HG02870 (cell line): ENCODE measurements at regions not wholly inside any gene's neighbourhood (a gene's known extent, or its start where the extent isn't known, plus 50 kb on each side); places are given as distances from the start of the nearest gene placed in this dataset.

Source experiments
- ATAC-seq: cut with Tn5 transposase; IDR thresholded peaks from one replicate; pipeline ENCODE4 v1.9.1; 2021; ENCODE audit warnings: mild to moderate bottlenecking, moderate library complexity; ENCODE audit not compliant: unreplicated experiment

GRCh38 chr3:111465081-111465670 is 76.8 kb upstream of the CD96 start:
- ATAC-seq, result no peak

DNA sequence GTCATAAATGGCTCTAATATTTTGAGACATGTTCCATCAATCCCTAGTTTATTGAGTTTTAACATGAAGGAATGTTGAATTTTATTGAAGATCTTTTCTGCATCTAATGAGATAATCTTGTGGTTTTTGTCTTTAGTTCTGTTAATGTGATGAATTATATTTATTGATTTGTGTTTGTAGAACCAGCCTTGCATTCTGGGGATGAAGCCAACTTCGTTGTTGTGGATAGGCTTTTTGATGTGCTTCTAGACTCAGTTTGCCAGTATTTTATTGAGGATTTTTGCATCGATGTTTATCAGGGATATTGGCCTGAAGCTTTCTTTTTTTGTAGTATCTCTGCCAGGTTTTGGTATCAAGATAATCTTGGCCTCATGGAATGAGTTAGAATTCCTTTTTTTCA is 72.0 kb upstream of the CD96 start:
- ATAC-seq, result no peak

GRCh38 chr3:111471831-111472230 is 70.2 kb upstream of the CD96 start:
- ATAC-seq, result no peak

- ATAC-seq, result no peak
Measured at GRCh38 chr3:111472556-111472955, 69.4 kb upstream of the CD96 start.

GRCh38 chr3:111473550-111473949 is 68.4 kb upstream of the CD96 start:
- no peak for ATAC-seq

DNA sequence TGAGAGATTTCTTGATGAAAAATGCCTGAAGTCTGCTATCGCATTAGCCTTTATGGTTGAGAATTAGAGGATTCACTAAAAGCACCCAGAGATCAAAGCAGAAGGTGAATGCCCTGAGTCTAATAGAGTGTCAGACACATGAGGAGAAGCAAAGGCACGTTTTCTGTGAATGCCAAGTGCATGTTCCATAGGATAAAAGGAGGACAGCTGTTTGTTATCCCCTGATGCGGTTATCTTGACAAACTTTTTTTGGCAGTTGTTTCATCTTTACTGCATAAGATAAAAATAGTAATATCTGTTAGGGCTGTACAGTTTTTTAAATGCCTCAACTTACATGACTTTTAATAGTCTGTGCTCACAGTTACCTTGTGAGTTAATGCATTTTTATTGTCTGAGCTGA is 65.3 kb upstream of the CD96 start:
- ATAC-seq, result no peak

DNA sequence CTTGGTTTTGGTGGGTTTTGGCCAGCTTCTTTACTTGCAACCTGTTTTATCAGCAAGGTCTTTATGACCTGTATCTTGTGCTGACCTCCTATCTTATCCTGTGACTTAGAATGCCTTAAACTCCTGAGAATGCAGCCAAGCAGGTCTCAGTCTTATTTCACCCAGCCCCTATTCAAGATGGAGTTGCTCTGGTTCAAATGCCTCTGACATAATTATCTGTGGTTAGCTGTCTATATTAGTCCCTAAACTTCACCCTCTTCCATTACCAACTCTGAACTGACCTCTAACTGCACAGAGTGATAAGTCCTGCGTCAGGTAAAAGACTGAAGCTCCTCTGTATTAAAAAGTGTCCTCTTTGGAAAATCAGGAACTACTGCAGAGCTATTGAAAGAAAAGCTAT is 61.9 kb upstream of the CD96 start:
- ATAC-seq, result no peak

- ATAC-seq, result no peak
Measured at GRCh38 chr3:111481551-111481950, 60.4 kb upstream of the CD96 start.

DNA sequence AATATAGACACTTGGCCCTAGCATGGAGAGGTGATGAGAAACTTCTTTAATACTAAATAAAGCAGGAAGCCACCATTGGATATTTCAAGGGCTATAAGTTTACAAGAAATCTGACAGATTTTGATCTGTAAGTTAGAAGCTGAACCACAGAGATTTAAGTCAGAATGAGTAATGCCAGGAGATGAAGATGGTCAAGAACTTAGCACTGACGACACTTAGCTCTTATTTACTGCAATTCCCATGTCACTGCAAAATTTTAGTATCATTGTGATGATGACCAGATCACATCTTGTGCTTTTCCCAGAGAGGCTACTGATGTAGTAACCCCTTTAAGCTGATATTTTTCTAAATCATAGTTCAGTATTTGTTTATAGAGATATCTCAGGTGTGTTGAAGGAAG is 59.4 kb upstream of the CD96 start:
- ATAC-seq, result no peak

GRCh38 chr3:111485086-111485485 is 56.9 kb upstream of the CD96 start:
- ATAC-seq, result no peak
